Mesendoderm (in vitro differentiated cells): ENCODE measurements at regions not wholly inside any gene's neighbourhood (a gene's known extent, or its start where the extent isn't known, plus 50 kb on each side); places are given as distances from the start of the nearest gene placed in this dataset.
A peak's percentile ranks its signal among the peaks of the same experiment; 100 is the strongest.
"Not testable (repeated sequence)": the region's sequence is repeated elsewhere in the genome, so short reads cannot be mapped to it uniquely, and the experiment has no call there.

Experiments used
- DNase-seq: peaks from one replicate; pipeline ENCODE4 v3.0.0; 2013
- H2AK5ac ChIP-seq: 2 replicates; pipeline ENCODE4 v1.6.1; 2013; ENCODE audit warnings: low read length, inconsistent platforms
- H2BK120ac ChIP-seq: 2 replicates; pipeline ENCODE4 v1.6.1; 2013; ENCODE audit warnings: low read depth, mild to moderate bottlenecking, low read length, moderate library complexity, mixed read lengths
- H2BK15ac ChIP-seq: replicated peaks from 2 replicates; pipeline ENCODE4 v1.6.1; 2013; ENCODE audit warnings: low read depth, mild to moderate bottlenecking, moderate library complexity
- H2BK5ac ChIP-seq: 2 replicates; pipeline ENCODE4 v1.6.1; 2013; ENCODE audit warnings: low read length, inconsistent platforms
- H3K18ac ChIP-seq: 2 replicates; pipeline ENCODE4 v1.6.1; 2013; ENCODE audit warnings: mild to moderate bottlenecking, low read length, mixed read lengths
- H3K23ac ChIP-seq: one replicate; pipeline ENCODE4 v1.6.1; 2013; ENCODE audit warnings: low read length
- H3K27ac ChIP-seq: 2 replicates; pipeline ENCODE4 v1.5.1; 2013; ENCODE audit warnings: low read depth, mild to moderate bottlenecking, inconsistent platforms, low read length, moderate library complexity
- H3K27me3 ChIP-seq: 2 replicates; pipeline ENCODE4 v1.6.1; 2013; ENCODE audit warnings: low read length, control low read depth, mild to moderate bottlenecking, inconsistent platforms; ENCODE audit not compliant: insufficient read depth, poor library complexity
- H3K36me3 ChIP-seq: 2 replicates; pipeline ENCODE4 v1.6.1; 2013; ENCODE audit warnings: low read length, inconsistent platforms; ENCODE audit not compliant: control insufficient read depth, insufficient read depth
- H3K4ac ChIP-seq: one replicate; pipeline ENCODE4 v1.6.1; 2013; ENCODE audit warnings: low read depth, mild to moderate bottlenecking, low read length, moderate library complexity
- H3K4me1 ChIP-seq: 2 replicates; pipeline ENCODE4 v1.6.1; 2013; ENCODE audit warnings: low read depth, low read length, inconsistent platforms; ENCODE audit not compliant: control insufficient read depth
- H3K4me2 ChIP-seq: 2 replicates; pipeline ENCODE4 v1.6.1; 2013; ENCODE audit warnings: low read length
- H3K4me3 ChIP-seq: 2 replicates; pipeline ENCODE4 v1.5.1; 2013; ENCODE audit warnings: mild to moderate bottlenecking, low read length
- H3K56ac ChIP-seq: one replicate; pipeline ENCODE4 v1.6.1; 2013; ENCODE audit warnings: low read length
- H3K79me1 ChIP-seq: 2 replicates; pipeline ENCODE4 v1.6.1; 2013; ENCODE audit warnings: low read length, inconsistent platforms
- H3K79me2 ChIP-seq: 2 replicates; pipeline ENCODE4 v1.6.1; 2013; ENCODE audit warnings: mild to moderate bottlenecking, low read length; ENCODE audit not compliant: control insufficient read depth, insufficient read depth
- H3K9ac ChIP-seq: 2 replicates; pipeline ENCODE4 v1.6.1; 2013; ENCODE audit warnings: low read length, inconsistent platforms
- H4K5ac ChIP-seq: one replicate; pipeline ENCODE4 v1.6.1; 2013; ENCODE audit warnings: low read length
- H4K8ac ChIP-seq: one replicate; pipeline ENCODE4 v1.6.1; 2013; ENCODE audit warnings: low read depth, mild to moderate bottlenecking, control low read depth, low read length, moderate library complexity
- WGBS: extraction: QIAGEN DNeasy Blood & Tissue Kit; methylation state at CpG from one replicate; pipeline ENCODE4 v1.1.7; 2013; ENCODE audit warnings: low lambda C conversion rate, missing lambda C conversion rate; ENCODE audit not compliant: insufficient coverage; ENCODE audit errors: extremely low coverage; 5-methylcytosine and 5-hydroxymethylcytosine counted together

GRCh38 chr11:38338022-38338421 lies 1740.0 kb upstream of the RAG2 start:
- not testable (repeated sequence) for H3K27me3 ChIP-seq, H3K56ac ChIP-seq, H3K27ac ChIP-seq, H2AK5ac ChIP-seq, H4K5ac ChIP-seq, H3K9ac ChIP-seq, DNase-seq, H4K8ac ChIP-seq, H3K4ac ChIP-seq, H3K79me2 ChIP-seq, H2BK5ac ChIP-seq, H3K79me1 ChIP-seq, H3K4me3 ChIP-seq, H3K18ac ChIP-seq, H2BK120ac ChIP-seq, H2BK15ac ChIP-seq, H3K23ac ChIP-seq, H3K4me1 ChIP-seq, H3K4me2 ChIP-seq, H3K36me3 ChIP-seq
- WGBS = no CpG with 5 or more reads among the region's 5 CpGs

GRCh38 chr11:38332046-38332445 lies 1734.0 kb upstream of the RAG2 start:
- no peak for DNase-seq
- Histone ChIP-seq H3K4ac (no peak overlapping the region), H3K4me2 (no peak overlapping the region), H2BK120ac (no peak overlapping the region), H2BK15ac (no peak overlapping the region), H3K79me1 (no peaks in the 10 kb centered on the region), H3K4me3 (no peak overlapping the region), H4K5ac (no peak overlapping the region), H3K9ac (no peak overlapping the region), H3K36me3 (no peaks in the 10 kb centered on the region), H3K18ac (no peak overlapping the region), H3K23ac (no peak overlapping the region), H3K56ac (no peak overlapping the region), H2AK5ac (no peak overlapping the region), H4K8ac (no peak overlapping the region), H3K27me3 (no peaks in the 10 kb centered on the region), H3K27ac (no peak overlapping the region), H2BK5ac (no peak overlapping the region), H3K79me2 (no peaks in the 10 kb centered on the region), H3K4me1 (no peaks in the 10 kb centered on the region)
- no CpG with 5 or more reads among the region's 3 CpGs for WGBS

GRCh38 chr11:38330578-38330977 lies 1732.5 kb upstream of the RAG2 start:
- Histone ChIP-seq H3K4me2 (no peak overlapping the region), H3K36me3 (no peaks in the 10 kb centered on the region), H3K56ac (no peak overlapping the region), H3K18ac (no peak overlapping the region), H3K27ac (no peak overlapping the region), H4K8ac (no peak overlapping the region), H3K4ac (no peak overlapping the region), H3K23ac (no peak overlapping the region), H2BK15ac (no peak overlapping the region), H3K9ac (no peak overlapping the region), H2BK5ac (no peak overlapping the region), H3K27me3 (no peaks in the 10 kb centered on the region), H4K5ac (no peak overlapping the region), H3K4me1 (no peaks in the 10 kb centered on the region), H2BK120ac (no peak overlapping the region), H3K4me3 (no peak overlapping the region), H2AK5ac (no peak overlapping the region), H3K79me2 (no peaks in the 10 kb centered on the region), H3K79me1 (no peaks in the 10 kb centered on the region)
- DNase-seq = no peak
- WGBS = no CpG with 5 or more reads among the region's 3 CpGs

- Histone ChIP-seq H3K4me1 (no peaks in the 10 kb centered on the region), H3K4me2 (no peak overlapping the region), H3K9ac (no peak overlapping the region), H2BK5ac (no peak overlapping the region), H3K4ac (no peak overlapping the region), H3K4me3 (no peak overlapping the region), H3K79me2 (no peaks in the 10 kb centered on the region), H3K23ac (no peak overlapping the region), H2BK15ac (no peak overlapping the region), H3K79me1 (no peaks in the 10 kb centered on the region), H3K27ac (no peak overlapping the region), H3K36me3 (no peaks in the 10 kb centered on the region), H2AK5ac (no peak overlapping the region), H3K18ac (no peak overlapping the region), H3K27me3 (no peaks in the 10 kb centered on the region), H4K8ac (no peak overlapping the region), H2BK120ac (no peak overlapping the region), H4K5ac (no peak overlapping the region), H3K56ac (no peak overlapping the region)
- peak; percentile 7 for DNase-seq
- WGBS = no CpG with 5 or more reads among the region's 3 CpGs
Measured at GRCh38 chr11:38323961-38324761, 1726.1 kb upstream of the RAG2 start.

GRCh38 chr11:38315151-38315550 lies 1717.1 kb upstream of the RAG2 start:
- H3K79me2 ChIP-seq = no peaks in the 10 kb centered on the region
- H3K4ac ChIP-seq = no peak overlapping the region
- H2AK5ac ChIP-seq = no peak overlapping the region
- H4K5ac ChIP-seq = no peak overlapping the region
- H4K8ac ChIP-seq = no peak overlapping the region
- H3K27ac ChIP-seq = no peak overlapping the region
- no peak overlapping the region for H3K4me2 ChIP-seq
- H3K18ac ChIP-seq = no peak overlapping the region
- H2BK5ac ChIP-seq = no peak overlapping the region
- H2BK120ac ChIP-seq = no peak overlapping the region
- H3K4me1 ChIP-seq = no peaks in the 10 kb centered on the region
- no CpG with 5 or more reads among the region's 1 CpG for WGBS
- H3K36me3 ChIP-seq = no peaks in the 10 kb centered on the region
- H3K56ac ChIP-seq = no peak overlapping the region
- no peaks in the 10 kb centered on the region for H3K79me1 ChIP-seq
- H3K4me3 ChIP-seq = no peak overlapping the region
- no peaks in the 10 kb centered on the region for H3K27me3 ChIP-seq
- H3K23ac ChIP-seq = no peak overlapping the region
- H2BK15ac ChIP-seq = no peak overlapping the region
- no peak for DNase-seq
- H3K9ac ChIP-seq = no peak overlapping the region

- Histone ChIP-seq H3K4me2 (no peak overlapping the region), H3K56ac (no peak overlapping the region), H3K79me2 (no peaks in the 10 kb centered on the region), H2BK15ac (no peak overlapping the region), H3K4me3 (no peak overlapping the region), H4K8ac (no peak overlapping the region), H3K36me3 (no peaks in the 10 kb centered on the region), H3K9ac (no peak overlapping the region), H3K23ac (no peak overlapping the region), H3K4ac (no peak overlapping the region), H4K5ac (no peak overlapping the region), H3K79me1 (no peaks in the 10 kb centered on the region), H2AK5ac (no peak overlapping the region), H2BK5ac (no peak overlapping the region), H3K4me1 (no peaks in the 10 kb centered on the region), H3K18ac (no peak overlapping the region), H3K27me3 (no peaks in the 10 kb centered on the region), H3K27ac (no peak overlapping the region), H2BK120ac (no peak overlapping the region)
- no peak for DNase-seq
- WGBS = no CpG with 5 or more reads among the region's 1 CpG
Measured at GRCh38 chr11:38307455-38307854, 1709.4 kb upstream of the RAG2 start.
